GM12865 (cell line): ENCODE measurements at regions not wholly inside any gene's neighbourhood (a gene's known extent, or its start where the extent isn't known, plus 50 kb on each side); places are given as distances from the start of the nearest gene placed in this dataset.

Source experiments
- DNase-seq: peaks from one replicate; pipeline ENCODE4 v3.0.0; 2010; ENCODE audit warnings: low read depth
- H3K4me3 ChIP-seq: 2 replicates; pipeline ENCODE4 v1.5.1; 2011; ENCODE audit warnings: mild to moderate bottlenecking, low read depth, low read length, control low read depth
- CTCF ChIP-seq: IDR thresholded peaks from 2 replicates; pipeline ENCODE4 v1.5.1; 2011; ENCODE audit warnings: low read length, control low read depth, low read depth, inconsistent platforms; ENCODE audit not compliant: insufficient read depth; ENCODE audit errors: missing control alignments

- no peak overlapping the region for H3K4me3 ChIP-seq
- DNase-seq = no peak
- no peak for TF ChIP-seq CTCF
Measured at GRCh38 chr10:105611244-105611798, 970.2 kb downstream of the SORCS3 start.

GRCh38 chr10:105609451-105609850 is 968.4 kb downstream of the SORCS3 start:
- DNase-seq = no peak
- TF ChIP-seq CTCF = no peak
- H3K4me3 ChIP-seq = no peak overlapping the region

- TF ChIP-seq CTCF = no peak
- no peak for DNase-seq
- H3K4me3 ChIP-seq = no peak overlapping the region
Measured at GRCh38 chr10:105605918-105606317, 964.8 kb downstream of the SORCS3 start.

GRCh38 chr10:105605104-105605503 is 964.0 kb downstream of the SORCS3 start:
- TF ChIP-seq CTCF = no peak
- H3K4me3 ChIP-seq = no peak overlapping the region
- no peak for DNase-seq

GRCh38 chr10:105598207-105598606 is 957.1 kb downstream of the SORCS3 start:
- DNase-seq = no peak
- no peak for TF ChIP-seq CTCF
- no peak overlapping the region for H3K4me3 ChIP-seq

- H3K4me3 ChIP-seq = no peak overlapping the region
- TF ChIP-seq CTCF = no peak
- DNase-seq = no peak
Measured at GRCh38 chr10:105597312-105597711, 956.2 kb downstream of the SORCS3 start.

- DNase-seq = no peak
- H3K4me3 ChIP-seq = no peak overlapping the region
- TF ChIP-seq CTCF = no peak
Measured at GRCh38 chr10:105596749-105597148, 955.7 kb downstream of the SORCS3 start.
